ENCODE measurements at regions not wholly inside any gene's neighbourhood (a gene's known extent, or its start where the extent isn't known, plus 50 kb on each side); places are given as distances from the start of the nearest gene placed in this dataset.

DNA sequence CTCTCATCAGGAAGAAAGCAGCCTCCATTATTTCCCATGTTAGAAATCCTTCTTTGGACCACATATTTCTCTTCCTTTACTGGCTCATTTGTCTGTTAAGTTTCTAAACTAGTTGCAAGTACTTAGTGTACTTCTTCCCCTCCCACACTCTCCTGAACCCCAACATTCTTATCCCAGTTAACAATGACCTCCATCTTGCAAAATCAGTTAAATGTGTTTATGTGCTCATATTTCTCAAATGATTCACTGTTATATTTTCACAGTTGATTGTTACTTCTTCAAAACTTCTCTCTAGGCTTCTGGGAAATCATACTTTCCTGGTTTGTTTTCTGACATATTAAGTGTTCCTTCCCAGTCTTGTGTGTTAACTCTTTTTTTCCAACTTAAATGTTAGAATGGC, 856.9 kb downstream of the EPHA3 start:
- no peak for DNase-seq (ENCODE audit: low read depth)
- TF ChIP-seq CTCF (IDR thresholded peaks at IDR 0.05; ENCODE audit: insufficient read depth, low read depth, low read length, missing control alignments), result no peak

DNA sequence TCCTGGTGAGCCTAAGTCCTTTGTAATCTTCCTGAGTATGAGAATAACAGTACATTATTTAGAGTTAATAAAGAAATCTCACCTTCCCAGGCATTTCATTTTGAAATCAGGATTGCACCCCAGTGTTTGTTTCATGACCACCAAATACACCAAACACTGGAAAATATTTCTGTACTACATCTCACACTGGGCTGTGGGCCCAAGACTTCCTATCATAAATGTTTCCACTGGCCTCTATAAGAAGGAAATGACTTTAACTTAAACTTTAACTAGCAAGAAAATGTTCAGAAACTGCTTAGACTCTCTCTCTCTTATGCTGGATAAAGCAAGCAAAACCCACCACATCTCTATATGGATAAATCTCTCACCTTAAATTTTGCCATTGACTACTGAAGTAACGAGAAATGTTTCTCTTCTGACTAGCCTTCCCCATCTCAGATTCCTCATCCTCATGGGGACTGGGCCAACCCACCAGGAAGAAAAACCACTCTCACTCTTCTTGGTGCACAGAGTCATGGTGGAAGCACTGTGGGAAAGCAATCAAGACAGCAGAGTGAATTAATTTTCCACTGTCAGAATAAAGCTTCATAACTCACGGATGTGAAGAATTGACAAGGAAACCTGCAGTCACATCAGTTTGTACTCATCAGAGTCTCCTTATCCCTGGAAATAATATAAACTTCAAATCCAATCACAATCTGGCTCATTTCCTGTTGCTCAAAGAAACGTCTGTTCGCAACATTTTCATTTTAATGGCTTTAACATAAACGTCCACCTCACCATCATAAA, 859.6 kb downstream of the EPHA3 start:
- no peak for TF ChIP-seq CTCF (IDR thresholded peaks at IDR 0.05; ENCODE audit: insufficient read depth, low read depth, low read length, missing control alignments)
- no peak overlapping the region for H3K4me3 ChIP-seq (ENCODE audit: low read depth, low read length)
- DNase-seq (ENCODE audit: low read depth), result no peak

More for the DNA sequence above, 856.9 kb downstream of the EPHA3 start:
- H3K4me3 ChIP-seq (ENCODE audit: low read depth, low read length), result no peak overlapping the region

DNA sequence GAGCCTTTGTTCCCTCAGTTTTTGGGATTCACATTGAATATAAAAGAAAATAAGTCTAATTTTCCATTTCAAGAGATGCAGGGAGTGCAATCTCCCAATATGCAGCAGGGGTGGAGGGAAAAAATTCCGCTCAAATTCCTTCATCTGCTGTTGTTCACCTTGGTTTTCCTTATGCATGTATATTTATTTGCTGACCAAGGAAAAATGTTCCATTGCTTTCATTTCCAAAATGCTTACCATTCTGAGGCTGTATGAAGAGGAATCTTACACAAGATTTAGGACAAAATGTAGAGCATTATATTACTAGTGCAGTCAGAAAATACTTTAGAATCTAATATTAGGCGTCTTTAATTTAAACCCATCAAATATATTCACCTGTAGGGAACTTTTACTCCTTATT, 863.9 kb downstream of the EPHA3 start:
- no peak overlapping the region for H3K4me3 ChIP-seq (ENCODE audit: low read depth, low read length)
- no peak for DNase-seq (ENCODE audit: low read depth)
- TF ChIP-seq CTCF (IDR thresholded peaks at IDR 0.05; ENCODE audit: insufficient read depth, low read depth, low read length, missing control alignments), result no peak

GRCh38 chr3:89973156-89973555, 865.7 kb downstream of the EPHA3 start:
- no peak for DNase-seq (ENCODE audit: low read depth)
- no peak for TF ChIP-seq CTCF (IDR thresholded peaks at IDR 0.05; ENCODE audit: insufficient read depth, low read depth, low read length, missing control alignments)
- H3K4me3 ChIP-seq (ENCODE audit: low read depth, low read length), result no peak overlapping the region

- no peak for DNase-seq (ENCODE audit: low read depth)
- TF ChIP-seq CTCF (IDR thresholded peaks at IDR 0.05; ENCODE audit: insufficient read depth, low read depth, low read length, missing control alignments), result no peak
- no peak overlapping the region for H3K4me3 ChIP-seq (ENCODE audit: low read depth, low read length)
Measured at GRCh38 chr3:89974903-89975519, 867.6 kb downstream of the EPHA3 start.

GRCh38 chr3:89983449-89983848, 876.0 kb downstream of the EPHA3 start:
- H3K4me3 ChIP-seq (ENCODE audit: low read depth, low read length), result no peak overlapping the region
- no peak for DNase-seq (ENCODE audit: low read depth)
- TF ChIP-seq CTCF (IDR thresholded peaks at IDR 0.05; ENCODE audit: insufficient read depth, low read depth, low read length, missing control alignments), result no peak
